ENCODE measurements at regions not wholly inside any gene's neighbourhood (a gene's known extent, or its start where the extent isn't known, plus 50 kb on each side); places are given as distances from the start of the nearest gene placed in this dataset.

DNA sequence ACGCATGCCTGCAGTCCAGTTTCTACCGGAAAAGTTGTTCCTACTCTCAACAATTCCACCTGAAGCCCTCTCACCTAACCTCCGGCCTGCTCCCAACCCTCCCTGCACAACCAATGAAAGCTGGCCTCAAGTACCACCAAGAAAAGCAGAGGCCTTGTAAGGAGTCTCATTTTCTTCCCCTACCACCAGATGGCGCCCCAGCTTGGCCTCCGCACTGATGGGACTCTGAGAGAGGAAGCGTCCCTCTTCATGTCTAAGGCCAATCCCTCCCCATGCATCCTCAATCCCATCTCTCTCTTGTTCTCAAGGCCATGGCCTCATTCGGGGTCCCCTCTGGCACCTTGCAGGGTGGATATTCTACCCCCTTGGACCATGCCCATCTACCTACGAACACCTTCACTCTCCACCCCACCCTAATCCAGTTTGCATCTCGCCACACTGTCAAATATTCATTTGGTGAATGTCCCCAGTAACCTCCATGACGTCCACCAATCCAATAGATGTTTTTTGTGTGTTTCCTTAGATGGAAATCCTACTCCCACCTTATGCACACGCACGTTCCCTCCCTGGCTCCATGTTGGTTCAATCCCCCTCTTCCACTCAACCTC is 412.8 kb downstream of the ZNF536 start:
- DNase-seq (ENCODE audit: low read depth in 2 of 2), result peak; percentile 33 to 48

DNA sequence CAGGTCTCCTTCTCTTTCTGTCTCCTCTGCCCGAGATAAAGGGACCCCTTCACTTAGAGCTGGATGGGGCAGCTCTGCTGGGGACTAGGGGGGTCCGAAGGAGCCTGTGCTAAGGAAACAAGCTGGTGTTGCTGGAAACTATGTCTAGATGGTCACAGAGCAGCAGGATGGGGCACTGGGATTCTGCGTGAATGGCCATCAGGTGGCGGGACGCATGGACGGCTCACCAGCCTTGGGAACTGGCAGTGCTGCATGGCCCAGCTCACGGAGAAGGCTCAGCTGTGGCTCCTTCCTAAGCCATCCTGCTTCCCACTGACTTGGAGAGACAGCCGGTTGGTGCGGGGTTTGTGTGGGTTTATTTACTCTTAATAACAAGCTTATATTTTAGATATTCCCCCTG is 411.8 kb downstream of the ZNF536 start:
- no peak for DNase-seq (ENCODE audit: low read depth in 2 of 2)

DNA sequence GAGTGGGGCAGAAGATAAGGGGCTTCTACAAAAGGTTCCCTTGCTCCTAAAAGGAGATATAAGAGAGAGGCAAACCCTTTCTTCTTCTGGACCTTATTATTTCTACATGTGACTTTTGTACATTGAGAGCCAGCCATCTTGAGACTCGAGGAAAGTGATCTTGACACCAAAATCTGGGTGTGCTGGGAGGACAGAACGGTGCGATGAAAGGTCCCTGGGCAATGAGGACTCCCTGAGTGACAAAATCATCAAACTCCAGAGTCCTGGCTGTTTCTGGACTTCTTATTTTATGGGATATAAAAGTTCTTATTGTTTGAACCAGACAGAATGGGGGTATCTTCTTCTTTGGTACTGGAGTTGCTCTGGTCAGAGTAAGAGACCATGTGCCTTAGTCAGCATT is 411.0 kb downstream of the ZNF536 start:
- DNase-seq (ENCODE audit: low read depth in 2 of 2), result no peak

DNA sequence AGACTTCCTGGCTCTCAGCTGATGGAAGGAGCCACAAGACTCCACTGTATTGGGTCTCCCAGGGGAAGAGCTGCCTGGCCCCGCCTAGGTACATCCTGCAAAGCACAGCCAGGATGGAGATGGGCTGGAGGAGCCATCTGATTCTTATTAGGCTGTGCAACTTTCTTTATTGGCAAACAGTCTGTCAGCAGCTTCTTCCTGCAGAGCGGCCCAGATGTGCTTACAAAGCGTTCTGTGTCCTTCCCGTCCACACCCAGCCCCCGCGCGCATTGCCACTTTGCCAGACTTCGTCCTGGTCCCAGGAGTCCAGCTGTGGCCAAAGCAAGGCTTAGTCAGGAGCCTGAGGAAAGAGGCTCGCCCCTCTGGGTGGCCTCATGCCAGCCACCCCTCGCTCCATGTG is 409.3 kb downstream of the ZNF536 start:
- no peak for DNase-seq (ENCODE audit: low read depth in 2 of 2)

DNA sequence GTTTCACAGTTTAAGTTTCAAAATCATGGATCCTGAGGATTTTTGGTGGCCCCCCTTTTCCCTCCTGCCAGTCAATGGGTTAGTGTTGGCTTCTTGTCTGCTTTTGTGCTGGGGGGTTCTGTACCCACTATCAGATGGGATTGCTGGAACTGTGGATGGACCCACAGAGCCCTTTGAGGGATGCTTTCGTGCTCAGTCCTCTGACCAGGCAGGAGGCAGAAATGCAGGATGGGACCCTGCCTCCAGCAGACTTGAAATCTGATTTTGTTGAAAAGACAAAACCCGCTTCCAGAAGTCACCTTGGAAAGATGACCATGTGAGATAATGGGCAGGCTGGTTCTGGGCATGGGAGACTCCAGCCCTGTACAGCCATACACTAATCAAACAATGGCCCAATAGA is 408.9 kb downstream of the ZNF536 start:
- no peak for DNase-seq (ENCODE audit: low read depth in 2 of 2)

DNA sequence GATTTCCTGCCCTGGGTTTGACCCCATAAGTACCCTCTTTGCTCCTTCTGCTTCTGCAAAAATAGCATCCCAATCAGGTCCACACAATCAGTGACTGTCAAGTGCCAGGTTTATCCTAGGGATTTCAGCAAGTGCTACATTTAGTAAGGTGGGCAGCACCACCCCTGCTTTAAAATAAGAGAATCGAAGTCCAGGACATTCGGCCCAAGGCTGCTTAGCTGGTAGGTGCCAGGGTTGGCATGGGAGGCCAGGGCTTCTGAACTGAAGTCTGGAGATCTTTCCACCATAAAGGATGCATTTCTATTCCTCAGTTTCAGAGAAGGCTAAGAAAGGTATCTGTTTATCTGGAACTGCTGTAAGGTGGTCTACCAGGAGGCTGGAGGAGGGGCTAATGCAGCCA is 408.3 kb downstream of the ZNF536 start:
- no peak for DNase-seq (ENCODE audit: low read depth in 2 of 2)

DNA sequence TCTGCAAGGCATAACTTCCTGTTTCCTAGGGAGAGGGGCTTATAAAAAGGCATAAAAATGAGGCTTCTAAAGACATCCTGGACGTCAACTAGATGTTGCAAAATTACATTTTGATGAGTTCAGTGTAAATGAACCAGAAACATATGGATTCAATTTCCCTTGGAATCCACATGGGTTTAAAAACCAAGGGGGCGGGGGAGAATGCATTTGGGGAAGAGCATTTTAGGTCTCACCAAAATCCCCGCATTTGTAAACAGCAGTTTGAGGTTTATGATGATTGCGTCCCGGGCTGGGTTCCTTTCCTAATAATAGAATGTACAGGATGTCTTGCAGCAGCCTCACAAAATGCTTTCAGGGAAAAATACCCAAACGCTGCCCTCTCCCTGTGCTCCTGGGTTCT is 407.8 kb downstream of the ZNF536 start:
- DNase-seq (ENCODE audit: low read depth in 2 of 2), result no peak

DNA sequence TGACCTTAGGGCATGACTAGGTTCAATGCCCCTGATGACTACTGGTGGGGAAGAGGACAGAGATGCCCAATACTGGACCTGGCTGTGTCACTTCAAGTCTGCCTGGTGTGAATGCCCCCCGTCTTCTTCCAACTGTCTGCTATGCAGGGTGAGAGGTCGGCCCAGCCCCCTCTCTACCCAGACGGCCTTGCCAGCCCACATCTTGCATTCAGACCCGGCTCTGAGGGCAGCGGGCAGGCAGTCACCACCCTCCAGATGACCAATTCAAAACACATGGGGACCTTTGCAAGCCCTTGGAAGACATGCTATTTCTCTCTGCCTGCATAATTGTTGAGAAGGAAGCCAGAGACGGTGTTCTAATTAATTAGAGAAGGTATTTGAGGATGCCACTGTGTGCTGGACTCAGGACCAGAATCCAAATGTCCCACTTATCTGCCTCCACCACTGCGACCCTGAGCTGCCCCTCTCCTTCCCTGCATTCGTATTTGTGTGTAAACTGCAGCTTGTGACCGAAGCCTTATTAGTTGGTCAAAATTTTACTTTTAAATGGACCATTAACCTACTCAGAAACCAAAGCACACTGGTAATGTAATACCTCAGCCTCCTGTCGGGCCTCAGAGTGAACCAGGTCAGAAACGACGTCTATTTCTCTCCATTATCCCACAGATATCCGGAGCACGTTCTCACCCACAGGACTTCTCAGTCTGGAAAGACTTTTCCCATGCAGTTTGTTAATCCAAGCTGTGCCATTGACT is 407.0 kb downstream of the ZNF536 start:
- DNase-seq (ENCODE audit: low read depth in 2 of 2), result no peak

DNA sequence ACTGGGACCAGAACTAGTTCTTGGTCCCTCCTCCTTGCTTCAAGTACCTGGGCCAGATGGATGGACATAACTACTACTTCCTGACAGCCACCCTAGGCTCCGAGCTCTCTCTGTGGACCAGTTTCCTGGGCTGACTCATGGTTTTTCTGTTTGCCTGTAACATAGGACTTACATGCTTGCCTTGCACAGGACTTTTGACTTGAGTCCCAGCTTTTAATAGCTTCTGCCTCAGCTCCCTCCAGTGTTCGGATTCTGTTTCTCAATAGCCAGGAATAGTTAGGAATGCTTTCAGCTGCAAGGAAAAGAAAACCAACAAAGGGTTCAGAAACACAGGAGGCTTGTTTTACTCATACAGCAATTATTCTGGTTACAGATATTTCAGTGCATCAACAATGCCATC is 405.9 kb downstream of the ZNF536 start:
- DNase-seq (ENCODE audit: low read depth in 2 of 2), result no peak

DNA sequence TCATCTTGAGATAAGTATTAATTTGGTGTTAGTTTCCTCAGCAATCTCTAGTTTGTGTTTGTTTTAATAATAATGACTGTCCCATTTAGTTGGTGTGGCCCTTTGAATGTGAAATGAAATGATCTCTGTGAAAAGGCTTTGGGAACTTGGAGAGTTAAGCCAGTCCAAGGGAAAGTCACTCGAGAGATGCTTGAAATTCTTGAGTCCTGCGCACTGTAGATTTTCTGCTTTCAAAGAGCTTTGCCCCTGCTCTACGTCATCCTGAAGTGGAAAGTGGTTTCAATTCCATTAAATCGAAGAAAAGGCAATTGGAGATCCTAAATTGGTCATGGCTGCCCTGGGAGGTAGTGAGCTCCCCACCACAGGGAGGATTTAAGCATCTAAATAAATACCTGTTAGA is 403.8 kb downstream of the ZNF536 start:
- DNase-seq (ENCODE audit: low read depth in 2 of 2), result no peak

DNA sequence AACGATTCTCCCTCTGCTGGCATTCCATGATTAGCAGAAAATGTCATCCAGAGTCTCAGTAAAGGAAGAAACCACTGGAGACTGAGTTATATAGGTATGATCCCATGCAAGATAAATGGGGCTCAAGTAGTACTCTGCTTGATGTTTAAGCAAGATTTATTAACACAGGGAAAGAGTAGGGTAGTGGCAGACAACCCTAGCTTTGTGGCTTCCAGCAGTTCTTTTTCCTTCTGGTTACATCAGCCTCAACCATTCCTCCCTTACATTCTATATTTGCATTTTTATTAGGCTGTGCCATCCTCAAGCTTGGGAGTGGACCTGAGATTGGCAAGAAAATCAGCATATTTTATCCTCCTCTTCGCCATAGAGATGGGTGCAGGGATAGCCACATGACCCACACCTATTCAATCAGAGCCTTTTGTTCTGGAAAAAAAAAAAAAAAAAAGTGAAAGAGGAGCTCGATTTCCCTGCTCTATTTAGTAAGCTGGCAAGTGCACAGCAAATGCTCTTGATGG is 402.1 kb downstream of the ZNF536 start:
- DNase-seq (ENCODE audit: low read depth in 2 of 2), result no peak

DNA sequence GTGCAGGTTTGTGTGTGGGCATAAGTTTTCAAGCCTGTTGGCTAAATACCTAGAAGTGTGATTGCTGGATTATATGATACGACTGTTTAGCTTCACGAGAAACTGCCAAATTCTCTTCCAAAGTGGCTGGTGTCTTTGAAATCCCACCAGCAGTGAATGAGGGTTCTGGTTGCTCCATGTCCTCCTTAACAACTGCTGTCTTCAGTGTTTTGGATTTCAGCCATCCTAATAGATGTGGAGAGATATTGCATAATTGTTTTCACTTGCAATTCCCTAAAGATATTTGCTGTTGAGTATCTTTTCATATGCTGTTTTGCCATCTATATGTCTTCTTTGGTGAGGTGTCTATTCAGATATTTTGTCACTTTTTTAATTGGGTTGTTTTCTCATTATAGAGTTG is 390.5 kb downstream of the ZNF536 start:
- DNase-seq (ENCODE audit: low read depth in 2 of 2), result no peak

DNA sequence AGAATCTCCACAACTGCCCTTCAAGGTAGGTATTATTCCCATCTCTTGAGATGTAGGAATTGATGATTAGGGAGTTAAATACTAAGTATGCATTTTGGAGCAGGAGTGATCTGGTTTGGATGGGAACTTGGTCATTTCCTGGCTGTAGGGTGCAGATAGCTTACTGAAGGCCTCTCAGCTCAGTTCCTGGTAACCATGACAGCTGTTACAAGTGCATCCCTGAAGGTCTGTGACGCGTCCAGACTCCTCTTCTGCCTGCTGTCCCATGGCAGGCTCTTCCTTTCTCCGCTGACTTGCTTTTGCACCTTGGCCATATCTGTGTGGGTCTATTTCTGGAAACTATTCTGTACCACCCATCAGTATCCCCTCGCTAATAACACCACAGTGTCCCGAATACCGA is 387.8 kb downstream of the ZNF536 start:
- no peak for DNase-seq (ENCODE audit: low read depth in 2 of 2)

DNA sequence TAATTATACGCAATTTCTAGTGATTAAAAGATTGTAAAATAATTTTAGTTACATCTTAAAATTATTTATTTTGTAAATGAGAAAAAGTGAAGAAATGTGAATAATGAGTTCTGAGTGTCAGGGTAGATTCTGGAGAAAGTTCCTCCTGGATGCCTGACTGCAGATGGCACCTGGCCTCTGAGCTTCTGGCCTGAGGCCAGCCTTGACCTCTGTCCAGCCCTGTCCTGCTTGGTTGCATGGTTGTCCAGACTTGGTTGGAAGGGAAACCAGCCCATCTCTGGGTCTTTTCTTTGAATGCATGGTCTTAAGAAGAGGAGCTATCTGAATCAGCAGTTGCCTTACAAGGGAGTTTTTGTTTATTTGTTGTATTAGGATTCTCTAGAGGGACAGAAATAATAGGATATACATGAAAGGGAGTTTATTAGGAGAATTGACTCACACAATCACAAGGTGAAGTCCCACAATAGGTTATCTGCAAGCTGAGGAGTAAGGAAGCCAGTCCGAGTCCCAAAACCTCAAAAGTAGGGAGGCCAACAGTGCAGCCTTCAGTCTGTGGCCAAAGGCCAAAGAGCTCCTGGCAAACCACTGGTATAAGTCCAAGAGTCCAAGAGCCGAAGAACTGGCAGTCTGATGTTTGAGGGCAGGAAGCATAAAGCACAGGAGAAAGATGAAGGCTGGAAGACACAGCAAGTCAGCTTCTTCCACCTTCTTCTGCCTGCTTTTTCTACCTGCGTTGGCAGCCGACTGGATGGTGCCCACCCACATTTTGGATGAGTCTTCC is 385.8 kb downstream of the ZNF536 start:
- no peak for DNase-seq (ENCODE audit: low read depth in 2 of 2)

DNA sequence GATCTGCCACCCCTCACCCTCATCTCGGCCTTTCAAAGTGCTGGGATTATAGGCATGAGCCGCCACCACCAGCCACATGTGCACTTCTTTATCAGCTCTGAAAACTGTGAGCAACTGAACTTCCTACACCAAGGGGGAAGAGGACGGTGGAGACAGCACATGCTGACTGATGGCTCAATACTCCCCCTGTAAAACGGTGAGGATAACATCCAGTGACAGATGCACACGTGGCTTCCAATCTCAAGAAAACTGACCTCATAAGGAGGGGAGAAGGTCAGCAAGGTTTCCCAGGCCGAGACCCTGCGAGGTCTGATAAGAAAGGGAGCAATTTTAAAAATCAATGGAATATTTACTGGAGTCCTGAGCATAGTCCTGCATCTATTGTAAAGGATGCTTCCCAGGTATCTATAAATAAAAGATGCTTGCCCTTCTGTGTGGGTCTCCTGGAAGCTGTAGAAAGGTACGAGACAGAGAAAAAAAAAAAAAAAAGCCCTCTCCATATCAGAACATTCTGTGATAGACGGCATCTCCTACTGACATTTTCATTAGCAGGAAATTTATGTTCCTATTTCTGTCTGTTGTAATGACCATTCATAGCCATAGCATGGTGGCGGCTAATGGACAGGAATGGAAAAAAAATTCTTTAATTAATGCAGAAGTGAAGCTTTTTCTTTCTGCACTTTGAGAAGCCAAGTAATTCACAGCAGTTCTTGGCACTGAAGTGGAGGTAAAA is 385.1 kb downstream of the ZNF536 start:
- no peak for DNase-seq (ENCODE audit: low read depth in 2 of 2)

DNA sequence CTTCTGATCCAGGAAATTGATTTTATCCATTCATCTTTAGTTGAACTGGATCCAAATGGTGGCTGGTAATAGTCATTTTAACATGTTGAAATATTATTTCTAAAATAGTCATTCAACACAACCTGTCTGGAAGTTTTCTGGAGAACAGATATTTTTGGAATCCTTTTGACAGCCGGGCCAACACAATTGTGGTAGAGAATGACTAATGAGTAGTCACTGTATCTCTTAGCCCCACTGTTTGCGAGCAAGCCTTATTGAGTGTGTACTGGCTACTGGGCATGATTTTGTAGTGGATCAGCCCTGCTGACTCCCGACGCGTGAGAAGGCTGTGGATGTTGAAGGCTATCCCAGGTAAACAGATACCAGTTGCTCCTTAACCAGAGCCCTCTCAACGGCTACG is 383.4 kb downstream of the ZNF536 start:
- no peak for DNase-seq (ENCODE audit: low read depth in 2 of 2)

DNA sequence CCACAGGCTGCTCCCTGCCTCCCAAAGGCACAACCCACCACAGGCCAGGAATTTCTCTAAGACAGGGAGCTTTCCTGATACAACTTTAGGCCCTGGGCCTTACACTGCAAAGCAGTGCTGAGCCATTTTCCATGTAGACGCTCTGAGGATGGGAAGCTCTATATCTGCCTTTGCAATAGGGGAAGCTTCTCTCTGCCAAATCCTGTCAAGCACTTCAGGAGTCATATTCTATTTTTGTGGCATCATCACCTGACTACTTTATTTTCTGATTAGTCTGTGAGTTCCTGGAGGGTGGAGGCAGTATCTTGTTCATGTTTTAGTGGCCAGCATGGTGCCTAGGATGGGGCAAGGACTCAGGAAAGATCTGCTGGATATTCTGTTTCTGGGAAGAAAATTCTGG is 382.0 kb downstream of the ZNF536 start:
- DNase-seq (ENCODE audit: low read depth in 2 of 2), result no peak

DNA sequence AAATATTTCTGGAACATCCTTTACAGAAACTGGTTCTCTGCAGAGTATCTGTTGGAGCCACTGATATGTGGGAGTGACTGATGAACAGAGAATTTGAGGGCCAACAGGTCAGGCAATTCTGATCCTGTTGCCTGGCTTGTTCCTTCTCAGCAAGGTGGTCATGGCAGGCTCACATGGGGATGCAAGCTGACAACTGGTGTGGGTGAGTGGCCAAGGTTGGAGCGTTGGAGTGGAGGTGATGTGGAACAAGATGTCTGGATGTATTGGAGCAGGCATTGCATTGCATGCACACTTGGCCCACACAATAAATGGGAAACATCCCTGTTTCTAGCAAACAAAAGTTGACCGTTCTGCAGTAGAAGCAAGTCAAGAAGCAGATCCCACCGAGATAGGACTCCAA is 380.7 kb downstream of the ZNF536 start:
- no peak for DNase-seq (ENCODE audit: low read depth in 2 of 2)

DNA sequence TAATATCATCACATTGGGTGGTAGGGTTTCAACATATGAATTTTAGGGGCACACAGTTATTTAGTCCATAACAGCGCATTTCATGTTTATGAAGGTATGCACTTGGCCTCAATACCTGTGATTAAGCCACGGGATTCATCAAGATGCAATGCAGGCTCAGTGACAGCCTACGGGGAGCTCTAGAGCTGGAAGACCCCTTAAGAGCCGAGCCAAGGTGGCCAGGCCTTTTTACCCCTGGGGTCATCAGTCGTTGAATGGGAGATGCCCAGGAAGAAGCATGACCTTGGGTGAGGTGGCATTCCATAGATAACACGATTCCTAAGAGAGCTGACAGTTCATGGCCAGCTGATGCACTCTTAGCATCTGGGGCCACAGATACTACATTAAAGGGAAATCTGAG is 380.0 kb downstream of the ZNF536 start:
- no peak for DNase-seq (ENCODE audit: low read depth in 2 of 2)

DNA sequence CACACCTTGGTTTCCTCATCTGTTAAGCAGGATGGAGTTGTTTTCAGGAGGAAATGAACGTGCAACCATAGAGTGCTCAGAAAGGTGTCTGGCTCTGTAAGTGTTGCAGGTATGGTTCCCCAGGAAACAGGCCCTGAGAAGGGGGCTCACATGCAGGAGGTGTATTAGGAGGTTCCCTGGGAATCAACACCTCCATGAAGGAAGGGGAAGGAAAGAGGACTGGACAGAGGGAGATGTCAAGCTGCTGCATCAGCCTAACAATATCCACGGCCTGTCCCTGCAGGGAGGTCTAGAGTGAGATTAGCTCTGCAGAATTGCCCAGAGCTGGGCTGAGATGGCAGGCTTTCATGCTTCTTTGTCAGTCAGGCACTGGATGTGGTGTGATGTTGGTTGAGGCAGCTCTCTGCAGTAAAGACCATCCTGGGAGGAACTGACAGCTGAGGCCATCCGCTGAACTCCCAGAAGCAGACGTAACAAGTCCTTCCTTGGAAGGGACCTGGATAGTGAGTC is 373.3 kb downstream of the ZNF536 start:
- DNase-seq (ENCODE audit: low read depth in 2 of 2), result no peak

DNA sequence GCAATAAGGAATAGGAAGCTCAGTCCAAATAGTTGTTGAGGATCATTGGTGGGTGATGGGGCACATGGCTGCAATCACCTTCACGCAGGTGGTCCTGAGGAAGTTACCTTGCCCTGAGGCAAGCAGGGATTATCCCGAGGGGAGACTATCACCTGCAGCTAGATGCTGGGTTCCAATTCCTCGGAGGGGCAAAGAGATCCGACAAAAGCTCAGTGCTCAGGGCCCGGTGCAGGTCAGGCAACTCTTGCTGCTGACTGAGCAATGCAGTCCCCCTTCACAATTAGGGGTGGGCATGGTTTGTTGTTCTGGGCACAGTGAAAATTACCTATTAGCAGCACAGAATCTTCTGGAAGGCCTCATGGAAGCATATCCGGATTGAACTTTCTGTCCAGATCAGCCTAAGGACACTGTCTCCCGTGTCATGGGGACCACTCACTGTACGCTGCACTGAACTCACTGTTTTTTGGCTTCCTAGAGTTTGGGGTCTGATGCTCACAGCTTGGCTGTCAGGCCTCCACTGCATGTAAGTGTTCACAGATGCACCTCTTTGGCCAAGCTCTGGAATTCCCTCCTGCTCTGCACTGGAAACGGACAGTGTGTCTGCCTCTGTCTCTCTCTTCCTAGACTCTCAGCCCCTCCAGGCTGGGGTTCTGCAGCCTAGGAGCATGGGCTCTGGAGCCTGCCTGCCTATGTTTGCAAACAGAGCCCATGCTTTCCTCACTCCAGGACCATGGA is 372.7 kb downstream of the ZNF536 start:
- DNase-seq (ENCODE audit: low read depth in 2 of 2), result no peak

Measured in stimulated activated CD4-positive, alpha-beta T cell treated with anti-CD3 and anti-CD28 coated beads, Interleukin-12 subunit alpha, Interleukin-12 subunit beta, amount 100 ng/mL, for 24 hours (primary cell).